ENCODE measurements at regions not wholly inside any gene's neighbourhood (a gene's known extent, or its start where the extent isn't known, plus 50 kb on each side); places are given as distances from the start of the nearest gene placed in this dataset.

GRCh38 chr20:48377940-48378339 is 449.9 kb downstream of the PREX1 start:
- no peak for TF ChIP-seq CTCF (IDR thresholded peaks at IDR 0.05)
- no peak for TF ChIP-seq POLR2A (IDR thresholded peaks at IDR 0.05)
